SU-DHL-6 (cell line): ENCODE measurements at regions not wholly inside any gene's neighbourhood (a gene's known extent, or its start where the extent isn't known, plus 50 kb on each side); places are given as distances from the start of the nearest gene placed in this dataset.
A peak's percentile ranks its signal among the peaks of the same experiment; 100 is the strongest.

Source experiments
- H2AFZ ChIP-seq: fragments of 200-600 bp; sonication (generic); 2 replicates; pipeline ENCODE4 v1.6.1; 2014; ENCODE audit warnings: low read depth, mild to moderate bottlenecking, moderate library complexity, mixed read lengths, antibody characterized with exemption, low read length; ENCODE audit not compliant: severe bottlenecking
- H3F3A ChIP-seq: fragments of 200-600 bp; shearing (Covaris generic); 2 replicates; pipeline ENCODE4 v1.6.0; 2016; ENCODE audit warnings: antibody characterized with exemption, mild to moderate bottlenecking; ENCODE audit not compliant: insufficient read depth
- H3K27ac ChIP-seq: fragments of 200-600 bp; sonication (generic); 2 replicates; pipeline ENCODE4 v1.5.1; 2016; ENCODE audit warnings: low read depth, mild to moderate bottlenecking, low read length, moderate library complexity, mixed read lengths
- H3K27me3 ChIP-seq: fragments of 200-600 bp; sonication (generic), shearing (Covaris generic); 2 replicates; pipeline ENCODE4 v1.6.0; 2014; ENCODE audit warnings: mild to moderate bottlenecking, low read length
- H3K36me3 ChIP-seq: fragments of 200-600 bp; sonication (generic); 2 replicates; pipeline ENCODE4 v1.6.1; 2014; ENCODE audit warnings: mild to moderate bottlenecking, low read length, mixed read lengths
- H3K4me2 ChIP-seq: fragments of 300-600, 200-600 bp; shearing (Covaris generic), sonication (generic); 2 replicates; pipeline ENCODE4 v1.6.0; 2014; ENCODE audit warnings: low read length, low read depth, mild to moderate bottlenecking; ENCODE audit not compliant: poor library complexity, severe bottlenecking
- H3K4me3 ChIP-seq: fragments of 200-600 bp; sonication (generic); 2 replicates; pipeline ENCODE4 v1.5.1; 2014; ENCODE audit warnings: antibody characterized with exemption, low read length, mild to moderate bottlenecking, mixed read lengths; ENCODE audit not compliant: insufficient read depth, poor library complexity, severe bottlenecking
- H3K79me2 ChIP-seq: fragments of 200-600 bp; sonication (generic); 2 replicates; pipeline ENCODE4 v1.6.1; 2014; ENCODE audit warnings: mild to moderate bottlenecking, low read length, moderate library complexity; ENCODE audit not compliant: insufficient read depth
- H3K9ac ChIP-seq: fragments of 200-600 bp; sonication (generic); 2 replicates; pipeline ENCODE4 v1.7.0; 2014; ENCODE audit warnings: mild to moderate bottlenecking, low read length
- H3K9me2 ChIP-seq: fragments of 200-600 bp; sonication (generic); replicated peaks from 2 replicates; pipeline ENCODE4 v1.6.1; 2014; ENCODE audit warnings: low read length; ENCODE audit not compliant: insufficient read depth
- H3K9me3 ChIP-seq: fragments of 200-600 bp; sonication (generic); 2 replicates; pipeline ENCODE4 v1.6.1; 2014; ENCODE audit warnings: low read length, mixed read lengths; ENCODE audit not compliant: insufficient read depth
- H4K20me1 ChIP-seq: fragments of 200-600 bp; sonication (generic); 2 replicates; pipeline ENCODE4 v1.6.1; 2014; ENCODE audit warnings: low read depth, mild to moderate bottlenecking, antibody characterized with exemption, low read length, moderate library complexity, mixed read lengths
- EZH2phosphoT487 ChIP-seq: fragments of 200-600 bp; sonication (generic), shearing (Covaris generic); conservative IDR thresholded peaks from 2 replicates; pipeline ENCODE4 v1.6.1; 2018; ENCODE audit warnings: mild to moderate bottlenecking, antibody characterized with exemption, low read length, moderate library complexity, mixed read lengths
- TF ChIP-seq, protein P1 (sequence below): fragments of 200-600 bp; sonication (generic); IDR thresholded peaks from one replicate; pipeline ENCODE4 v1.5.1; 2017; ENCODE audit warnings: antibody characterized with exemption, mild to moderate bottlenecking, low read length, moderate library complexity; ENCODE audit not compliant: insufficient read depth, poor library complexity, severe bottlenecking

GRCh38 chr5:124410539-124411488, 335.6 kb downstream of the ZNF608 start:
- Histone ChIP-seq H3F3A (no peaks in the 10 kb centered on the region), H3K27me3 (no peaks in the 10 kb centered on the region), H3K79me2 (no peaks in the 10 kb centered on the region), H2AFZ (peak overlapping the region; percentile 21), H3K36me3 (peaks cover 6% of the 10 kb centered on the region; the same call in 1 of the 2 replicates), H3K9ac (peak overlapping the region; percentile 24; the same call in 1 of the 2 replicates), H4K20me1 (no peaks in the 10 kb centered on the region), H3K9me2 (no peaks in the 10 kb centered on the region), H3K4me2 (peak overlapping the region; percentile 59), H3K9me3 (peaks cover 4% of the 10 kb centered on the region; the same call in 1 of the 2 replicates), H3K4me3 (peak overlapping the region; percentile 19), H3K27ac (peak overlapping the region; percentile 75)
- no peak for TF ChIP-seq EZH2phosphoT487
- TF ChIP-seq, protein P1, sequence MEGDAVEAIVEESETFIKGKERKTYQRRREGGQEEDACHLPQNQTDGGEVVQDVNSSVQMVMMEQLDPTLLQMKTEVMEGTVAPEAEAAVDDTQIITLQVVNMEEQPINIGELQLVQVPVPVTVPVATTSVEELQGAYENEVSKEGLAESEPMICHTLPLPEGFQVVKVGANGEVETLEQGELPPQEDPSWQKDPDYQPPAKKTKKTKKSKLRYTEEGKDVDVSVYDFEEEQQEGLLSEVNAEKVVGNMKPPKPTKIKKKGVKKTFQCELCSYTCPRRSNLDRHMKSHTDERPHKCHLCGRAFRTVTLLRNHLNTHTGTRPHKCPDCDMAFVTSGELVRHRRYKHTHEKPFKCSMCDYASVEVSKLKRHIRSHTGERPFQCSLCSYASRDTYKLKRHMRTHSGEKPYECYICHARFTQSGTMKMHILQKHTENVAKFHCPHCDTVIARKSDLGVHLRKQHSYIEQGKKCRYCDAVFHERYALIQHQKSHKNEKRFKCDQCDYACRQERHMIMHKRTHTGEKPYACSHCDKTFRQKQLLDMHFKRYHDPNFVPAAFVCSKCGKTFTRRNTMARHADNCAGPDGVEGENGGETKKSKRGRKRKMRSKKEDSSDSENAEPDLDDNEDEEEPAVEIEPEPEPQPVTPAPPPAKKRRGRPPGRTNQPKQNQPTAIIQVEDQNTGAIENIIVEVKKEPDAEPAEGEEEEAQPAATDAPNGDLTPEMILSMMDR: no peak

DNA sequence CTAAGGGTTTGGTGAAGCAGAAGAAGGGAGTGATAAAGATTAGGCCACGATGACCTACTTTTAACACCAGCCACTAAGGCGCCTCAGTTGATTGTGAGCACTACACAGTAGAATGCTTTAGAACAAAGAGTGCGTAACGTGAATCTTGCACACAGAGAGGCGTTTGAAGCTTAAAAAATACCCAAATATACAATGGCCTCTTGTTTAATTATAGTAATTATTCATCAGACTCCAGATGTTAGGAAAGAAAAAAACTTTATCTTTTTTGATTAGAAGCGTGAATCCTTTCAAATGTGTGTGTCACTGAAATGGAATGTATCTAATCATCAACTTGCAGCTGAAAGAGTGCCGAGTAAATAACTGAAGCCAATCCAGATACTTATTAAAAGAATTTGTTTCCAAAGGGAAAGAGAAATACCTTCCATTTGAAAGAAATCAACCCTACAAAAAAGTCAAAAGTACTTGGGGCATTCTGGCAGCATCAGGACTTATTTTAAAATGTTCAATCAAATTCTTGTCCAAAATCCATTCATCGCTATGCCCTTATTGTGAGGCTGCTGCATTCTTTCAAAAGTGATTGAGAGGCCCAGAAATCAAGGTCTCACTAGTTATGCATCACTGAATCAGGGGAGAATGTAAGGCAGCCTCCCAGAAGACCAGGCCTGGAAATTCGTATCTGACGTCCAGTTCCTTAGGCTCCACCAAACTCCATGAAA, 337.5 kb downstream of the ZNF608 start:
- Histone ChIP-seq H4K20me1 (no peaks in the 10 kb centered on the region), H2AFZ (no peak overlapping the region), H3K4me2 (no peak overlapping the region)

GRCh38 chr5:124404796-124405195, 341.6 kb downstream of the ZNF608 start:
- no peaks in the 10 kb centered on the region for H3K9me2 ChIP-seq
- H3K36me3 ChIP-seq: no peaks in the 10 kb centered on the region
- no peaks in the 10 kb centered on the region for H4K20me1 ChIP-seq
- H3K79me2 ChIP-seq: no peaks in the 10 kb centered on the region
- no peak overlapping the region for H2AFZ ChIP-seq
- no peak overlapping the region for H3K4me2 ChIP-seq
- no peak overlapping the region for H3K4me3 ChIP-seq
- no peaks in the 10 kb centered on the region for H3K9me3 ChIP-seq
- H3F3A ChIP-seq: no peaks in the 10 kb centered on the region
- TF ChIP-seq, protein P1: no peak
- TF ChIP-seq EZH2phosphoT487: no peak
- no peak overlapping the region for H3K27ac ChIP-seq
- no peak overlapping the region for H3K9ac ChIP-seq
- H3K27me3 ChIP-seq: no peaks in the 10 kb centered on the region

More for the DNA sequence above, 337.5 kb downstream of the ZNF608 start:
- peaks cover 4% of the 10 kb centered on the region; the same call in 1 of the 2 replicates for H3K9me3 ChIP-seq
- peaks cover 6% of the 10 kb centered on the region; the same call in 1 of the 2 replicates for H3K36me3 ChIP-seq
- H3K27me3 ChIP-seq: no peaks in the 10 kb centered on the region
- no peak overlapping the region for H3K27ac ChIP-seq
- TF ChIP-seq, protein P1: no peak
- no peak for TF ChIP-seq EZH2phosphoT487
- H3K9me2 ChIP-seq: no peaks in the 10 kb centered on the region
- no peak overlapping the region for H3K9ac ChIP-seq
- H3F3A ChIP-seq: no peaks in the 10 kb centered on the region
- H3K4me3 ChIP-seq: no peak overlapping the region
- no peaks in the 10 kb centered on the region for H3K79me2 ChIP-seq
